H1 (cell line): ENCODE measurements at regions not wholly inside any gene's neighbourhood (a gene's known extent, or its start where the extent isn't known, plus 50 kb on each side); places are given as distances from the start of the nearest gene placed in this dataset.

Experiments
- BRCA1 ChIP-seq: IDR thresholded peaks from 2 replicates; pipeline ENCODE4 v1.6.1; 2012; ENCODE audit warnings: low read depth, low read length, improper control_type of control experiment
- CEBPB ChIP-seq: IDR thresholded peaks from 2 replicates; pipeline ENCODE4 v1.6.1; 2012; ENCODE audit warnings: low read depth, low read length
- CREB1 ChIP-seq: IDR thresholded peaks from 2 replicates; pipeline ENCODE4 v1.6.1; 2012; ENCODE audit warnings: inconsistent platforms
- JUN ChIP-seq: IDR thresholded peaks from 2 replicates; pipeline ENCODE4 v1.6.1; 2011; ENCODE audit warnings: low read depth, mild to moderate bottlenecking, improper control_type of control experiment, low read length
- JUND ChIP-seq: IDR thresholded peaks from 2 replicates; pipeline ENCODE4 v1.6.1; 2011; ENCODE audit warnings: mild to moderate bottlenecking, improper control_type of control experiment, low read length
- KDM1A ChIP-seq: fragments of 200-600, 300-600 bp; sonication (generic); IDR thresholded peaks from 2 replicates; pipeline ENCODE4 v1.7.1; 2016; ENCODE audit warnings: mild to moderate bottlenecking, low read length, borderline replicate concordance
- KDM5A ChIP-seq: fragments of 200-600 bp; IDR thresholded peaks from 2 replicates; pipeline ENCODE4 v1.7.1; 2012; ENCODE audit warnings: mild to moderate bottlenecking, low read length, inconsistent platforms, mixed read lengths
- POLR2AphosphoS5 ChIP-seq: IDR thresholded peaks from 2 replicates; pipeline ENCODE4 v1.6.1; 2011; ENCODE audit warnings: low read depth, low read length
- SIN3A ChIP-seq, 2 experiments: IDR thresholded peaks in 1 of 2; conservative IDR thresholded peaks in 1 of 2; 2 replicates each; pipeline ENCODE4 v1.6.1; 2011 to 2012; ENCODE audit warnings: low read length in 2 of 2, improper control_type of control experiment in 1 of 2, low read depth in 1 of 2, mild to moderate bottlenecking in 1 of 2
- SP4 ChIP-seq: IDR thresholded peaks from 2 replicates; pipeline ENCODE4 v1.6.1; 2012; ENCODE audit warnings: low read length, inconsistent platforms
- TAF7 ChIP-seq: optimal IDR thresholded peaks from 2 replicates; pipeline ENCODE3; 2011; ENCODE audit warnings: low read depth, mild to moderate bottlenecking, inconsistent platforms, low read length, moderate library complexity, borderline replicate concordance
- TEAD4 ChIP-seq: IDR thresholded peaks from 2 replicates; pipeline ENCODE4 v1.6.1; 2012; ENCODE audit warnings: low read depth, low read length, inconsistent platforms, mixed read lengths
- TF ChIP-seq, protein P1 (sequence below): IDR thresholded peaks from 2 replicates; pipeline ENCODE4 v1.6.1; 2012; ENCODE audit warnings: inconsistent platforms

DNA sequence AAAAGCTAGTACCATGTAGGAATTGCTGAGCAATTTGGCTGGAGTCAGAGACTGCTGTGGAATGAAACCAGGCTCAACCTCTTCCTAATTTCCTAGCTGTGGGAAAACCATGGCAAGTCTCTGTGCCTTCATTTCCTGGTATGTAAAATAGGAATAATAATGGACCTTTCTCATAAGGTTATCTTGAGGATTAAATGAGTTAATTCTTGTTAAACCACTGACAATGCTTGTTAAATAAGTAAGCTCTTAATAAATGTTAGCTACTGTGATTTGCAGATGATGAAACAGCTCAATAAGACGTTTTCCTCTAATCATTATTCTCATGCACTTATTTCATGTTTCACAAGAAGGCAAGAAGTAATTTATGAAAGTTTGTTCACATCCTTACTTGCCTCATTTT is 346.7 kb downstream of the RND3 start (continued):
- TF ChIP-seq KDM1A (no peak), JUND (no peak), CEBPB (no peak), CREB1 (no peak), JUN (no peak), BRCA1 (no peak), SP4 (no peak), KDM5A (no peak), TEAD4 (no peak), SIN3A (conservative IDR thresholded peaks at IDR 0.05 in 1 of 2, IDR thresholded peaks at IDR 0.05 in 1 of 2; ENCODE audit: low read depth in 1 of 2, low read length in 2 of 2) (no peak), TAF7 (no peak), POLR2AphosphoS5 (no peak)
- TF ChIP-seq, protein P1, sequence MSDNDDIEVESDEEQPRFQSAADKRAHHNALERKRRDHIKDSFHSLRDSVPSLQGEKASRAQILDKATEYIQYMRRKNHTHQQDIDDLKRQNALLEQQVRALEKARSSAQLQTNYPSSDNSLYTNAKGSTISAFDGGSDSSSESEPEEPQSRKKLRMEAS: no peak
- TF ChIP-seq, all 59 proteins: peak for 0
